ENCODE measurements at regions not wholly inside any gene's neighbourhood (a gene's known extent, or its start where the extent isn't known, plus 50 kb on each side); places are given as distances from the start of the nearest gene placed in this dataset.

DNA sequence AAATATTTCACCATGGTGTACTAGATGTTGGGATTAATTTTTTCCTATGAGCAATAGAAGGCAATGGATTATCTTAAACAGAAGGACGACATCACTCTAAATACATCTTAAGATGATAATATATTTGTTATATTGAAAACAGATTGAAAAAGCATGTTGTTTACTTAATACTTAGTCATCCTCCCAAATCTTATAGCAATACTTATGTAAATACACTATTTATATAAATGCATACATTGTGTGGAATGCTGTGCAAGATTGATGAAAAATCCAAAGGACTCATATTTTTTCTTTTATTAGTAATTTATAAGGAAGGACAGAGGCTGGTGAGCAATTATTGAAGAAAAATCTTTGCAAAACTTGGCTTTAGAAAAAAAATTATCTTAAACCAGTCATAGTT, 593.5 kb downstream of the MMUT start:
- 93 to 95% methylated on average over 1 of the region's 1 CpG for WGBS, 2 donors
- H3K27me3 ChIP-seq: no peaks in the 10 kb centered on the region
- H3K27ac ChIP-seq: no peak overlapping the region
- TF ChIP-seq CTCF (IDR thresholded peaks at IDR 0.05) (no peak), POLR2A (IDR thresholded peaks at IDR 0.05) (no peak)
- DNase-seq: no peak
- H3K4me3 ChIP-seq (replicated peaks in 1 of 3): no peak overlapping the region
- H3K36me3 ChIP-seq: no peaks in the 10 kb centered on the region
- H3K4me1 ChIP-seq: no peaks in the 10 kb centered on the region
- intact Hi-C loops (cut with DNase I): no loop called here
- no peaks in the 10 kb centered on the region for H3K9me3 ChIP-seq

- H3K9me3 ChIP-seq: no peaks in the 10 kb centered on the region
- H3K27ac ChIP-seq: no peak overlapping the region
- WGBS, 2 donors: 93 to 94% methylated on average over 3 of the region's 3 CpGs
- no peaks in the 10 kb centered on the region for H3K4me1 ChIP-seq
- intact Hi-C loops (cut with DNase I): no loop called here
- TF ChIP-seq CTCF (IDR thresholded peaks at IDR 0.05) (no peak), POLR2A (IDR thresholded peaks at IDR 0.05) (no peak)
- no peak overlapping the region for H3K4me3 ChIP-seq (replicated peaks in 1 of 3)
- H3K36me3 ChIP-seq: no peaks in the 10 kb centered on the region
- no peaks in the 10 kb centered on the region for H3K27me3 ChIP-seq
- no peak for DNase-seq
Measured at GRCh38 chr6:48866682-48867081, 596.4 kb downstream of the MMUT start.

GRCh38 chr6:48860175-48860574, 602.9 kb downstream of the MMUT start:
- no peak for TF ChIP-seq CTCF (IDR thresholded peaks at IDR 0.05)
- no peak for TF ChIP-seq POLR2A (IDR thresholded peaks at IDR 0.05)
- Histone ChIP-seq H3K27ac (no peak overlapping the region), H3K36me3 (no peaks in the 10 kb centered on the region), H3K4me1 (peaks cover 0 to 3% of the 10 kb centered on the region in 2 donors), H3K27me3 (no peaks in the 10 kb centered on the region), H3K9me3 (no peaks in the 10 kb centered on the region), H3K4me3 (replicated peaks in 1 of 3) (no peak overlapping the region)
- 94 to 95% methylated on average over 3 of the region's 3 CpGs for WGBS, 2 donors
- intact Hi-C loops (cut with DNase I): no loop called here
- DNase-seq: no peak

GRCh38 chr6:48859562-48860123, 603.4 kb downstream of the MMUT start:
- peaks cover 0 to 3% of the 10 kb centered on the region in 2 donors for H3K4me1 ChIP-seq
- H3K27ac ChIP-seq: no peak overlapping the region
- no peaks in the 10 kb centered on the region for H3K9me3 ChIP-seq
- no peaks in the 10 kb centered on the region for H3K27me3 ChIP-seq
- 33 to 36% methylated on average over 2 of the region's 2 CpGs for WGBS, 2 donors
- intact Hi-C loops (cut with DNase I): no loop called here
- H3K36me3 ChIP-seq: no peaks in the 10 kb centered on the region
- no peak for DNase-seq
- TF ChIP-seq POLR2A (IDR thresholded peaks at IDR 0.05): no peak
- no peak for TF ChIP-seq CTCF (IDR thresholded peaks at IDR 0.05)
- H3K4me3 ChIP-seq (replicated peaks in 1 of 3): no peak overlapping the region

DNA sequence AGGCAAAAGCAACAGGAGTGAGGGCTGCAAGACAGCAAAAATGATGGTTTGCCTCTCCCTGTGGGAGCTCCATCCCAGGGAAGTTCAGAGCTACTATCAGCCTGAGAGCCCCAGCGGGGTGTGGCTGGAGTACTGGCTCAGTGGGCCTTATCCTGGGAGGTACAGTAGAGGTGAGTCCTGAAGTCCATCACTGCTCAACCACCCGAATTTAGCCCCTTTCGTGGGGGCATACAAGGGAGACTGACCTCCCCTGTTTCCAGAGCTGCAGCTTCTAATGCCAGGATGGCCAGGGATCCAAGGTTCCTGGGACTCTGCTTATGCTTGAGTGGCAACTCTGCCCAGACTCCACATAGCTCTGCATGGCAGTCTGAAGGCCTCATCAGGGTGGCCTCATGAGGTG, 617.8 kb downstream of the MMUT start:
- no peak for TF ChIP-seq CTCF (IDR thresholded peaks at IDR 0.05)
- TF ChIP-seq POLR2A (IDR thresholded peaks at IDR 0.05): no peak

More for the DNA sequence above, 617.8 kb downstream of the MMUT start:
- intact Hi-C loops (cut with DNase I): no loop called here
- DNase-seq: no peak
- no peaks in the 10 kb centered on the region for H3K9me3 ChIP-seq
- no peaks in the 10 kb centered on the region for H3K27me3 ChIP-seq
- H3K36me3 ChIP-seq: no peaks in the 10 kb centered on the region
- no peak overlapping the region for H3K4me3 ChIP-seq (replicated peaks in 1 of 3)
- 74 to 96% methylated on average over 2 to 3 of the region's 3 CpGs for WGBS, 2 donors
- H3K27ac ChIP-seq: no peak overlapping the region
- no peaks in the 10 kb centered on the region for H3K4me1 ChIP-seq
